Activated CD4-positive, alpha-beta memory T cell treated with anti-CD3 and anti-CD28 coated beads, Interleukin-2, amount 10 ng/mL, durations not matched to agents 7 days and 5 days (primary cell): ENCODE measurements at regions not wholly inside any gene's neighbourhood (a gene's known extent, or its start where the extent isn't known, plus 50 kb on each side); places are given as distances from the start of the nearest gene placed in this dataset.

Experiments
- CTCF ChIA-PET: fragments of 350-600 bp; sonication (Branson Sonifier 250); formaldehyde crosslinking; loops from one replicate; lab custom pipeline; 2021; ENCODE audit warnings: antibody characterized with exemption, inconsistent platforms; lab: Charles Lee
- POLR2A ChIA-PET: fragments of 350-600 bp; sonication (Branson Sonifier 250); formaldehyde crosslinking; loops from one replicate; lab custom pipeline; 2021; ENCODE audit warnings: antibody characterized with exemption; lab: Charles Lee
- DNase-seq: peaks from one replicate; pipeline ENCODE4 v3.0.0-alpha.2; 2020
- H3K27ac Mint-ChIP-seq: one replicate; pipeline ENCODE4 v1.8.0; 2021; ENCODE audit warnings: mild to moderate bottlenecking, mixed read lengths
- H3K27me3 Mint-ChIP-seq: one replicate; pipeline ENCODE4 v1.8.0; 2021; ENCODE audit warnings: mixed read lengths
- H3K36me3 Mint-ChIP-seq: one replicate; pipeline ENCODE4 v1.8.0; 2021; ENCODE audit warnings: low read depth, mixed read lengths
- H3K4me1 Mint-ChIP-seq: one replicate; pipeline ENCODE4 v1.8.0; 2021; ENCODE audit warnings: mixed read lengths
- H3K4me3 Mint-ChIP-seq: one replicate; pipeline ENCODE4 v1.8.0; 2021; ENCODE audit warnings: mild to moderate bottlenecking, mixed read lengths
- H3K9me3 Mint-ChIP-seq: one replicate; pipeline ENCODE4 v1.8.0; 2021; ENCODE audit warnings: mixed read lengths

- no peak overlapping the region for H3K4me3 Mint-ChIP-seq
Observed at GRCh38 chr5:86807046-86808031, 189.6 kb downstream of the COX7C start.

GRCh38 chr5:86814315-86814714 is 196.6 kb downstream of the COX7C start:
- ChIA-PET POLR2A (no interaction called here), CTCF (interaction anchor here (0.6 kb wide), 1 partner anchor 467 kb away, joined by 4 read pairs; no protein-coding TSS in a partner anchor)
- Mint-ChIP-seq H3K27ac (no peak overlapping the region), H3K4me3 (no peak overlapping the region), H3K9me3 (no peaks in the 10 kb centered on the region), H3K4me1 (no peaks in the 10 kb centered on the region), H3K27me3 (no peaks in the 10 kb centered on the region), H3K36me3 (no peaks in the 10 kb centered on the region)
- no peak for DNase-seq

More at GRCh38 chr5:86807046-86808031, 189.6 kb downstream of the COX7C start:
- Mint-ChIP-seq H3K27me3 (no peaks in the 10 kb centered on the region), H3K9me3 (no peaks in the 10 kb centered on the region), H3K27ac (no peak overlapping the region), H3K36me3 (no peaks in the 10 kb centered on the region), H3K4me1 (no peaks in the 10 kb centered on the region)
- DNase-seq, result no peak
- POLR2A ChIA-PET, result no interaction called here
- CTCF ChIA-PET, result no interaction called here

GRCh38 chr5:86814907-86815306 is 197.2 kb downstream of the COX7C start:
- no peak for DNase-seq
- Mint-ChIP-seq H3K9me3 (no peaks in the 10 kb centered on the region), H3K27me3 (no peaks in the 10 kb centered on the region), H3K4me3 (no peak overlapping the region), H3K4me1 (no peaks in the 10 kb centered on the region), H3K36me3 (no peaks in the 10 kb centered on the region), H3K27ac (no peak overlapping the region)
- CTCF ChIA-PET, result interaction anchor here (0.6 kb wide), 1 partner anchor 466 kb away, joined by 4 read pairs; no protein-coding TSS in a partner anchor
- POLR2A ChIA-PET, result no interaction called here

DNA sequence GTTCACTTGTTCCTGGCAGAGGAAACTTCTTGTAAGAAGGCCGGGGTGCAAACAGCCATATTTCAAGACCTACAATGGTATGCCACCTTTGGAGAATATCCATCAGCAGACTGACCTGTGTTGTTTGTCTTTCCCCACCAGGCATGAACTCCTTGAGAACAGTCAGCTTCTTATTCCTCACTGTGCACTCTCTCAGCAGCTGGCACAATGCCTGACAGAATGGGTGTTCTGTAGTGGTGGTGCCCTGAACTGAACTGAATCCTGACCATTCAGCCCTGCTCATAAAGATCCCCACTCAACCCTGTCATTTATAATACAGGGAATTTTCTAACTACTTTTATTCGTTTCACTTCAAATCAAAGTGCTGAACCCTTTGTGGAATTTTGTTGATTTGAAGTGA is 206.9 kb downstream of the COX7C start:
- Mint-ChIP-seq H3K4me3 (no peak overlapping the region), H3K27me3 (peaks cover 2% of the 10 kb centered on the region), H3K9me3 (no peaks in the 10 kb centered on the region), H3K27ac (no peak overlapping the region), H3K36me3 (no peaks in the 10 kb centered on the region), H3K4me1 (no peaks in the 10 kb centered on the region)
- POLR2A ChIA-PET, result no interaction called here
- CTCF ChIA-PET, result no interaction called here
- DNase-seq, result no peak

DNA sequence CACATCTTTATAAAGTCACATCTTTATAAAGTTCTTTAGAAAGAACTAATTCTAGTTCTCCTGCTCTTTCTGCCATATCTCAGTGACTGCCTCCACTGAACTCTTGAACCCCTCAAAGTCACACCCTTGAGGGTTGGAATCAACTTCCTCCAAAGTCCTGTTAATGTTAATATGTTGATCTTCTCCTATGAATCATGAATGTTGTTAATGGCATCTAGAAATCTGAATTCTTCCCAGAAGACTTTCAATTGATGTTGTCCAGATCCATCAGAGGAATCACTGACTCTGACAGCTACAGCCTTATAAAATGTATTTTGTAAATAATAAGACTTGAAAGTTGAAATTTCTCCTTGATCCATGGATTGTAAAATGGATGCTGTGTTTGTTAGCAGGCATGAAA is 213.4 kb downstream of the COX7C start:
- ChIA-PET POLR2A (no interaction called here), CTCF (no interaction called here)
- Mint-ChIP-seq H3K36me3 (no peaks in the 10 kb centered on the region), H3K9me3 (no peaks in the 10 kb centered on the region), H3K4me3 (no peak overlapping the region), H3K27ac (no peak overlapping the region), H3K4me1 (no peaks in the 10 kb centered on the region), H3K27me3 (peaks cover 2% of the 10 kb centered on the region)
- no peak for DNase-seq

GRCh38 chr5:86833868-86834267 is 216.1 kb downstream of the COX7C start:
- Mint-ChIP-seq H3K4me3 (no peak overlapping the region), H3K9me3 (no peaks in the 10 kb centered on the region), H3K27me3 (peaks cover 2% of the 10 kb centered on the region), H3K4me1 (no peaks in the 10 kb centered on the region), H3K27ac (no peak overlapping the region), H3K36me3 (no peaks in the 10 kb centered on the region)
- CTCF ChIA-PET, result no interaction called here
- no peak for DNase-seq
- POLR2A ChIA-PET, result no interaction called here

- Mint-ChIP-seq H3K27ac (no peak overlapping the region), H3K9me3 (no peaks in the 10 kb centered on the region), H3K4me1 (no peaks in the 10 kb centered on the region), H3K27me3 (no peaks in the 10 kb centered on the region), H3K36me3 (no peaks in the 10 kb centered on the region), H3K4me3 (no peak overlapping the region)
- DNase-seq, result no peak
- ChIA-PET POLR2A (no interaction called here), CTCF (no interaction called here)
Observed at GRCh38 chr5:86837610-86838009, 219.9 kb downstream of the COX7C start.

DNA sequence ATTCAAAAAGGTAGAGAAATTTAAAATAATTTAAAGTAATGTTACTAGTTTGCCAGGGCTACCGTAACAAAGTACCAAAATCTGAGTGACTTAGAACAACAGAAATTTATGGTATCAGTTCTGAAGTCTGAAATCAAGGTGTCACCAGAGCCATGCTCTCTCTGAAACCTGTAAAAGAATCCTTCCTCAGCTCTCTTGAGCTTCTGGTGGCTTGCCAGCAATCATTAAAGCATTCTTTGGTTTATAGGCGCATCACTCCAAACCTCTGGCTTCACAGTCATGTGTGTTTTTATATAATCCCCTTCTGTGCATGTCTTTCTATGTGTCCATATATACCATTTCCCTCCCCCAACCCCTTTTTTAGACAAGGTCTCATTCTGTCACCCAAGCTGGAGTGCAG is 220.3 kb downstream of the COX7C start:
- Mint-ChIP-seq H3K9me3 (no peaks in the 10 kb centered on the region), H3K27me3 (no peaks in the 10 kb centered on the region), H3K27ac (no peak overlapping the region), H3K4me1 (no peaks in the 10 kb centered on the region), H3K4me3 (no peak overlapping the region), H3K36me3 (no peaks in the 10 kb centered on the region)
- ChIA-PET POLR2A (no interaction called here), CTCF (no interaction called here)
- no peak for DNase-seq

GRCh38 chr5:86841000-86841644 is 223.4 kb downstream of the COX7C start:
- Mint-ChIP-seq H3K27me3 (no peaks in the 10 kb centered on the region), H3K9me3 (no peaks in the 10 kb centered on the region), H3K27ac (no peak overlapping the region), H3K4me3 (no peak overlapping the region), H3K4me1 (no peaks in the 10 kb centered on the region), H3K36me3 (no peaks in the 10 kb centered on the region)
- CTCF ChIA-PET, result no interaction called here
- POLR2A ChIA-PET, result no interaction called here
- no peak for DNase-seq

DNA sequence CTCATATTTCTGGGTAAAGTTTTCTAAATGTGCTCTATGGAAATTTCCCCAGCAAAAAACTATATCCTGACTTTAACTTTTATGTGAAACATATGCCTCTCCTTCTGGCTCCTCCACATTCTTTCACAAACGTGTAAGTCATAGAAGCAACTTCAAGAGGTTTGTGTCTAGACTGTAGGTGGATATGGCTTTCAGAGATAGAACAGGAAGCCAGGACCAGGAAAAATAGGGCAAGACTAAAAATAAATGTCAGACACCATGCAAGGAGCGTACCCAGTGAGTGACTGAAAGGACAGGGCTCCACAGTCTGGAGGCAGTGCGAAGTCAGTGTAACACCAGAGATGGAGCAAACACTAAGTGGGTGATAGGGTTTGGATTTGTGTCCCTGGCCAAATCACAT is 240.7 kb downstream of the COX7C start:
- Mint-ChIP-seq H3K27me3 (peaks cover 13% of the 10 kb centered on the region), H3K4me1 (no peaks in the 10 kb centered on the region), H3K36me3 (no peaks in the 10 kb centered on the region), H3K27ac (no peak overlapping the region), H3K4me3 (no peak overlapping the region), H3K9me3 (no peaks in the 10 kb centered on the region)
- ChIA-PET POLR2A (no interaction called here), CTCF (no interaction called here)
- DNase-seq, result no peak

DNA sequence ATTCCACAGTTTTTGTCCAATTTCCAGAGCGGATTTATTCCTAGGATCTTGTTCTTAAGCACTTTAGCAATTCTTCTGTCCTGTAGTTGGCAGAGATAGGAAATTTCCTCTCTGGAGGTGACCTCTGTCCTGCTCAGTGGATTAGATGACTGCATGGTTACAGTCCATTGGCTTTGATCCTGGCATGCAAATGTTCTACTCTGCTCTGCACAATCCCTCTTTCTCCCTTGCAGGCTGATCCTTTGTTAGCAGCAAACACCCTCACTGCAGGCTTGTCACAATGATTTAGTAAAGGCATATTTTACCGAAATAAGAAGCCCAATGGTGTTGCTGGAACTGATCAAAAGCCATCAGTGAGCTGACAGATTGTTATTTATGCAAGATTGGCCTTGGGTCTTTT is 243.8 kb downstream of the COX7C start:
- no peak overlapping the region for H3K27ac Mint-ChIP-seq
- H3K4me1 Mint-ChIP-seq, result no peaks in the 10 kb centered on the region
- DNase-seq, result no peak
- POLR2A ChIA-PET, result no interaction called here
- no peaks in the 10 kb centered on the region for H3K9me3 Mint-ChIP-seq
- H3K27me3 Mint-ChIP-seq, result peaks cover 21% of the 10 kb centered on the region
- H3K4me3 Mint-ChIP-seq, result no peak overlapping the region
- CTCF ChIA-PET, result no interaction called here
- H3K36me3 Mint-ChIP-seq, result no peaks in the 10 kb centered on the region

- H3K4me1 Mint-ChIP-seq, result no peaks in the 10 kb centered on the region
- POLR2A ChIA-PET, result no interaction called here
- H3K4me3 Mint-ChIP-seq, result no peak overlapping the region
- peaks cover 23% of the 10 kb centered on the region for H3K27me3 Mint-ChIP-seq
- CTCF ChIA-PET, result no interaction called here
- no peak overlapping the region for H3K27ac Mint-ChIP-seq
- H3K36me3 Mint-ChIP-seq, result no peaks in the 10 kb centered on the region
- H3K9me3 Mint-ChIP-seq, result no peaks in the 10 kb centered on the region
- no peak for DNase-seq
Observed at GRCh38 chr5:86862093-86862492, 244.4 kb downstream of the COX7C start.

DNA sequence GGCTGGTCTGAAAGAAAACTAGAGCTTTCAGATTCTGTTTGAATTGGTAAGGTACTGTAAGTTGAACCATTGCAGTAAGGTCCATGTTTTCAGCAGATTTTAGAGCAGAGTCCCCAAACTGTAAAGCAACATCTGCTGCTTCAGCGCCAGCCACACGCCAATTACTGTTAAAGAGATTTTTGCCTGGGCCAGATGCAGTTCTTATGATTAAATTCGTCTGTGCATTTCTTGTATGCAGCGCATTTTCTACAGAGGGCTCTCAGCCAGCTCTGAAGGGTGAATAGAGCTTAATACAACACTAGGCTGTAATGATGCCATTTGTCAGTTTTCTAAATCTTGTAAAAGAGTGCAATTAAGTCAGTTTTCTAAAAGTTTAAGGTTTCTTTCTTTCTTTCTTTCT is 246.3 kb downstream of the COX7C start:
- Mint-ChIP-seq H3K4me1 (no peaks in the 10 kb centered on the region), H3K36me3 (no peaks in the 10 kb centered on the region), H3K27ac (no peak overlapping the region), H3K4me3 (no peak overlapping the region), H3K9me3 (no peaks in the 10 kb centered on the region), H3K27me3 (peaks cover 28% of the 10 kb centered on the region)
- ChIA-PET POLR2A (no interaction called here), CTCF (interaction anchor here (0.7 kb wide), 1 partner anchor 16 kb away, joined by 3 read pairs; no protein-coding TSS in a partner anchor)
- no peak for DNase-seq
